ENCODE measurements at regions not wholly inside any gene's neighbourhood (a gene's known extent, or its start where the extent isn't known, plus 50 kb on each side); places are given as distances from the start of the nearest gene placed in this dataset.
"Not testable (repeated sequence)": the region's sequence is repeated elsewhere in the genome, so short reads cannot be mapped to it uniquely, and the experiment has no call there.

DNA sequence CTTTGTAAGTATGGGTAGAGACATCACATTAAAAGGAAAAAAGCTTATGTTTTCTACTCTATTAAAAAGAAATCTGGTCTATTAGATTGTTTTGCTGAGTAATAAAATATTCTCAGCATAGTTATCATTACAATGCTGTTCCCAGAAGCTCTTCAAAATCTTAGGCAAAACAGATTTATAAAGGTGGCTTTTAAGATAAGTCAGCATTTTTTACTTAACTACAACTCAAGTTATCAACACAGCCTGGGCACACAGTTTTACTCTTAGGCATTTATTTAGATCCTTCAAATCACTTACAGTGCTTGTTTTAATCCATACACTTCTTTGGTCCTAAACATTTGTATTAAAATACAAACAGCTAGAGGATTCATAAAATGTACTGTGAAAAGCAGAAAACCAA is 534.8 kb upstream of the NCAM2 start:
- TF ChIP-seq, protein P1, sequence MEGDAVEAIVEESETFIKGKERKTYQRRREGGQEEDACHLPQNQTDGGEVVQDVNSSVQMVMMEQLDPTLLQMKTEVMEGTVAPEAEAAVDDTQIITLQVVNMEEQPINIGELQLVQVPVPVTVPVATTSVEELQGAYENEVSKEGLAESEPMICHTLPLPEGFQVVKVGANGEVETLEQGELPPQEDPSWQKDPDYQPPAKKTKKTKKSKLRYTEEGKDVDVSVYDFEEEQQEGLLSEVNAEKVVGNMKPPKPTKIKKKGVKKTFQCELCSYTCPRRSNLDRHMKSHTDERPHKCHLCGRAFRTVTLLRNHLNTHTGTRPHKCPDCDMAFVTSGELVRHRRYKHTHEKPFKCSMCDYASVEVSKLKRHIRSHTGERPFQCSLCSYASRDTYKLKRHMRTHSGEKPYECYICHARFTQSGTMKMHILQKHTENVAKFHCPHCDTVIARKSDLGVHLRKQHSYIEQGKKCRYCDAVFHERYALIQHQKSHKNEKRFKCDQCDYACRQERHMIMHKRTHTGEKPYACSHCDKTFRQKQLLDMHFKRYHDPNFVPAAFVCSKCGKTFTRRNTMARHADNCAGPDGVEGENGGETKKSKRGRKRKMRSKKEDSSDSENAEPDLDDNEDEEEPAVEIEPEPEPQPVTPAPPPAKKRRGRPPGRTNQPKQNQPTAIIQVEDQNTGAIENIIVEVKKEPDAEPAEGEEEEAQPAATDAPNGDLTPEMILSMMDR (IDR thresholded peaks at IDR 0.05) = no peak
- Histone ChIP-seq H3K27ac (no peak overlapping the region), H3K4me1 (no peaks in the 10 kb centered on the region), H3K36me3 (no peaks in the 10 kb centered on the region), H3K27me3 (no peaks in the 10 kb centered on the region), H3K4me3 (no peak overlapping the region), H3K9me3 (no peaks in the 10 kb centered on the region)
- DNase-seq = no peak
- ATAC-seq = no peak
- intact Hi-C loops (cut with DNase I) = no loop called here

DNA sequence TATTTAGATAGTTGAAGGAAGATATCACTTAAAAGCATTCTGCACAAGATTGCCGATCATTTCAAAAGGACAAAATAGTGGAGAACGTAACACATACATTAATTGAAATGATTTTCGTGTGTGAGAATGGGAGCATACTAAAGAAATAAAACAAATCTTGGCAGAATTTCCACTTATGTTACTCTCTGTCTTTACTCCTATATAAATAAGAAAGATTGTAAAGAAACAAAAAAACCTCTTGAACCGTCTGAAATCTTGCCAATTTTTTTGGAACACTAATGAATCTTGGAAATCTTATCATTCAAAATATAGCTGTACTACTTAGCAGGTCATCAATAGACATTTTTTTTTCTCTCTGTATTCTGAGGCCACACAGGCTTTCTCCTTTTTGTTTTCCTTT is 528.8 kb upstream of the NCAM2 start:
- ATAC-seq (no peak), DNase-seq (no peak)
- Histone ChIP-seq H3K4me3 (no peak overlapping the region), H3K9me3 (no peaks in the 10 kb centered on the region), H3K27ac (no peak overlapping the region), H3K36me3 (no peaks in the 10 kb centered on the region), H3K27me3 (no peaks in the 10 kb centered on the region), H3K4me1 (no peaks in the 10 kb centered on the region)
- intact Hi-C loops (cut with DNase I) = no loop called here
- TF ChIP-seq, protein P1 (IDR thresholded peaks at IDR 0.05) = no peak

DNA sequence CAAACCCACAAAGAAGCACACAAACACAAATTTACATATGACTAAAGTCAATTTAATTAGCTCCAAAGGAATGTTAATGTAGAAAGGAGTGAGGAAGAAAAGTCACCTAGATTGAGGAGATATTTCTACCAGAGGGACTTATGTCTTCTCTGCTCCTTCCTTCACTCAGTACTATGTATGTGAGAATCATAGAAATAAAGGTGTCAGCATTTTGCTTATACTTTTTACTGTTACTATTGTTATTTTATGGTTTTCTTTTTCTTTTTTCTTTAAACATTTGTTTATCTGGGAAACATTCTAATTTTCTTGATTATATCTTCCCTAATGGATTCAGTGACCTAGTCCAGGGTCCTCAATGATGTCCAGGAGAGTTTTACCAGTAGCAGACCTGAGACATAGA is 511.9 kb upstream of the NCAM2 start:
- DNase-seq (no peak), ATAC-seq (no peak)
- H3K36me3 ChIP-seq = no peaks in the 10 kb centered on the region
- TF ChIP-seq, protein P1 (IDR thresholded peaks at IDR 0.05) = no peak
- no peak overlapping the region for H3K27ac ChIP-seq
- H3K9me3 ChIP-seq = no peaks in the 10 kb centered on the region
- intact Hi-C loops (cut with DNase I) = no loop called here
- H3K4me1 ChIP-seq = no peaks in the 10 kb centered on the region
- no peaks in the 10 kb centered on the region for H3K27me3 ChIP-seq
- H3K4me3 ChIP-seq = no peak overlapping the region

DNA sequence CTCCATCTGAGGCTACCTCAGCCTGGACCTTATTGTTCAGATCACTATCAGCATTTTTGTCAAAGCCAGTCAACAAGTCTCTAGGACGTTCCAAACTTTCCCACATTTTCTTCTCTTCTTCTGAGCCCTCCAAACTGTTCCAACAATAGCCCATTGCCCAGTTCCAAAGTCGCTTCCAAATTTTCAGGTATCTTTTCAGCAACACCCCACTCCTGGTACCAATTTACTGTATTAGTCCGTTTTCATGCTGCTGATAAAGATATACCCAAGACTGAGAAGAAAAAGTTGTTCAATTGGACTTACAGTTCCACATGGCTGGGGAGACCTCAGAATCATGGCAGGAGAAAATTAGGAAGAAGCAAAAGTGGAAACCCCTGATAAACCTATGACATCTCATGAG is 495.3 kb upstream of the NCAM2 start:
- intact Hi-C loops (cut with DNase I); H3K4me3 ChIP-seq; DNase-seq; ATAC-seq; H3K27ac ChIP-seq; H3K36me3 ChIP-seq; H3K4me1 ChIP-seq; H3K9me3 ChIP-seq; H3K27me3 ChIP-seq: not testable (repeated sequence)

DNA sequence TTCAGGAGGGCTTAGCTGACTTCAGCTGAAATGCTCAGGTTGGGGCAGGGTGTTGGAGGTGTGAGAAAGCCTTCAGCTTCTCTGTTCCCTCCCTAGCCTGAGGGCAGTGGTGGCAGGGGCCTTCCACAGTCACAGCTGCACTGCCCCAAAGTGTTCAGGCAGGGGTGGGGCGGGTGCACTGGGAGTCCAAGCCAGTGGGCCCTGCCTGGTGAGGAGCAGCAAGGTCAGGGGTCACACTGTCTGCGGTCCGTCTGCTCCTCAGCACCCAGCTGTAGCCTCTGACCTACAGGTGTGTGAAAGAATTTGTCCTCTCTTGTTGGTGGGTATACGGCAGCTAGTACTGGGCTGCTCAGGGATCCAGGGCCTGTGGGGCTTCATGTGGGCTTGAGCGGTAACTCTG is 490.4 kb upstream of the NCAM2 start:
- Histone ChIP-seq H3K27me3 (no peaks in the 10 kb centered on the region), H3K4me1 (no peaks in the 10 kb centered on the region), H3K36me3 (no peaks in the 10 kb centered on the region), H3K27ac (no peak overlapping the region), H3K4me3 (no peak overlapping the region), H3K9me3 (no peaks in the 10 kb centered on the region)
- ATAC-seq (peak; percentile 50), DNase-seq (no peak)
- intact Hi-C loops (cut with DNase I) = no loop called here
- TF ChIP-seq, protein P1 (IDR thresholded peaks at IDR 0.05) = no peak

DNA sequence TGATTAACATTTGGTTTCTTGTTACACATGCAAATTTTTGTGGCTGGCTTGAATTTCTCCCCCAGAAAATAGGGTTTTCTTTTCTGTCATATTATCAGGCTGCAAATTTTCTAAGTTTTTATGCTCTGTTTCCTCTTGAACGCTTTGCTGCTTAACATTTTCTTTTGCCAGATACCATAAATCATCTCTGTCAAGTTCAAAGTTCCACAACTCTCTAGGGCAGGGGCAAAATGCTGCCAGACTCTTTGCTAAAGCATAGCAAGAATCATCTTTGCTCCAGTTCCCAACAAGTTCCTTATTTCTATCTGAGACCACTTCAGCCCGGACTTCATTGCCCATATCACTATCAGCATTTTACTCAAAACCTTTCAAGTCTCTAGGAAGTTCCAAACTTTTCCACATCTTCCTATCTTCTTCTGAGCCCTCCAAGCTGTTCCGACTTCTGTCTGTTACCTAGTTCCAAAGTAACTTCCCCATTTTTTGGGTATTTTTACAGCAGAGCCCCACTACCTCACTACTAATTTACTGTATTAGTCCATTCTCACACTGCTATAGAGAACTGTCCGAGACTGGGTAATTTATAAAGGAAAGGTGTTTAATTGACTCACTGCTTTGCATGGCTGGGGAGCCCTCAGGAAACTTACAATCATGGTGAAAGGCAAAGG is 486.9 kb upstream of the NCAM2 start:
- DNase-seq (no peak), ATAC-seq (no peak)
- Histone ChIP-seq H3K27ac (no peak overlapping the region), H3K4me1 (no peaks in the 10 kb centered on the region), H3K27me3 (no peaks in the 10 kb centered on the region), H3K9me3 (no peaks in the 10 kb centered on the region), H3K36me3 (no peaks in the 10 kb centered on the region), H3K4me3 (no peak overlapping the region)
- intact Hi-C loops (cut with DNase I) = no loop called here
- TF ChIP-seq, protein P1 (IDR thresholded peaks at IDR 0.05) = no peak
